ENCODE measurements at regions not wholly inside any gene's neighbourhood (a gene's known extent, or its start where the extent isn't known, plus 50 kb on each side); places are given as distances from the start of the nearest gene placed in this dataset.
A peak's percentile ranks its signal among the peaks of the same experiment; 100 is the strongest.

- peak overlapping the region; percentile 81 for H3K27ac ChIP-seq
- TF ChIP-seq ZFX (IDR thresholded peaks at IDR 0.05) (no peak), CTCF (conservative IDR thresholded peaks at IDR 0.05) (no peak)
Measured at GRCh38 chr1:8182034-8182761, 135.7 kb upstream of the SLC45A1 start.

GRCh38 chr1:8179132-8179793 is 138.7 kb upstream of the SLC45A1 start:
- TF ChIP-seq CTCF (conservative IDR thresholded peaks at IDR 0.05) = no peak
- no peak for TF ChIP-seq ZFX (IDR thresholded peaks at IDR 0.05)
- H3K27ac ChIP-seq = no peak overlapping the region

- TF ChIP-seq ZFX (IDR thresholded peaks at IDR 0.05) (no peak), CTCF (conservative IDR thresholded peaks at IDR 0.05) (no peak)
- no peak overlapping the region for H3K27ac ChIP-seq
Measured at GRCh38 chr1:8176279-8176678, 141.6 kb upstream of the SLC45A1 start.

GRCh38 chr1:8174807-8175206 is 143.1 kb upstream of the SLC45A1 start:
- TF ChIP-seq CTCF (conservative IDR thresholded peaks at IDR 0.05) (no peak), ZFX (IDR thresholded peaks at IDR 0.05) (no peak)
- no peak overlapping the region for H3K27ac ChIP-seq

GRCh38 chr1:8171751-8172464 is 145.8 kb upstream of the ERRFI1 start:
- TF ChIP-seq CTCF (conservative IDR thresholded peaks at IDR 0.05) (no peak), ZFX (IDR thresholded peaks at IDR 0.05) (no peak)
- no peak overlapping the region for H3K27ac ChIP-seq

- peak overlapping the region; percentile 84 for H3K27ac ChIP-seq
- TF ChIP-seq ZFX (IDR thresholded peaks at IDR 0.05) = peak; percentile 33; the same call in 1 of the 2 replicates
- TF ChIP-seq CTCF (conservative IDR thresholded peaks at IDR 0.05) = no peak
Measured at GRCh38 chr1:8170059-8170835, 144.1 kb upstream of the ERRFI1 start.
